ENCODE measurements at regions not wholly inside any gene's neighbourhood (a gene's known extent, or its start where the extent isn't known, plus 50 kb on each side); places are given as distances from the start of the nearest gene placed in this dataset.
"Not testable (repeated sequence)": the region's sequence is repeated elsewhere in the genome, so short reads cannot be mapped to it uniquely, and the experiment has no call there.

DNA sequence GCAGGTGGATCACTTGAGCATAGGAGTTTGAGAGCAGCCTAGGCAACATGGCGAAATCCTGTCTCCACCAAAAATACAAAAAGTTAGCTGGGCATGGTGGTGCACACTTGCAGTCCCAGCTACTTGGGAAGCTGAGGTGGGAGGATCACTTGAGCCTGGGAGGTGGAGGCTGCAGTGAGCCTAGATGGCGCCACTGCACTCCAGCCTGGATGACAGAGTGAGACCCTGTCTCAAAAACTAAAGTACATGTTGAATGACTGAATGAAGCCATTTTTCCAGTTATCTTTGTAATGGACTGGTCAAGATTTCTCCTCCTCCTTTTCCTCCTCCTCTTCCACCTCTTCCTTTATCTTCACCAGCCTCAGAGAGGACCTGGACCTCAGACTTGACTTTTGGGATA lies 272.0 kb downstream of the SMAD2 start:
- DNase-seq: no peak

DNA sequence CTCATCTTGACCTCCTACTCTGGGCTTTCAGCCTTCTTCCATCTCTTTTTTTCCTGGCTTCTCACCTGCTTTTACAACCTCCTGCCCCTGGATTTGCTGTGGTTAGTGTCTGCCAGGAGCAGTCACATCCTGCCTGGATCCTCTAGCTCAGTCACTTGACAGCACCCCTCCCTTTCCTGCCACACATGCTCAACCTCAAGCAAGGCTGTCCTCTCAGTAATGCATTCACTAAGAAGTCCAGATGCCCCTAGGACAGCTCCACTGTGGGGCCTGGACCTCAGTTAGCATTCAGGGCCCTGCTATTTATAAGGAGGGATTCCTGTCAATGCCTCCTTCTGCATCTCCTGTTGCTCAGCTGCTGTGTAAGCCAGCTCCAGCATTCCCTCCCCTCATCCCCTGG lies 275.5 kb downstream of the SMAD2 start:
- no peak for DNase-seq

DNA sequence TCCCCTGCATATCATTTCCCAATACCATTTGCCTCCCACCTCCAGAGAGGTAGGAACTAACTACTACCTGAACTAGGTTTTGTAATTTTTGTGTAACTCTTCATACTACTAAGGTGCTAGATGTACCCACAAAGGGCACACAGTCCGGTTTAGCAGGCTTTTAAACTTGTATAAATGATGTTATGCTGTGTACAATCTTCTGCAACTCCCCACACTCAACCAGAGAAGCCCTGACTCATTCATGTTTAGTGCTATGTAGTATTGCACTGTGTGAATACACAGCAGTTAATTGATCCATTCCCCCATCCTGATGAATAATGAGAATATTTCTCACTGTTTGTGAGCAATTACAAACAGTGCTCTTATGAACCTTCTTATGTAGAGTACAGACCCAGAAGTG lies 285.6 kb downstream of the SMAD2 start:
- no peak for DNase-seq

DNA sequence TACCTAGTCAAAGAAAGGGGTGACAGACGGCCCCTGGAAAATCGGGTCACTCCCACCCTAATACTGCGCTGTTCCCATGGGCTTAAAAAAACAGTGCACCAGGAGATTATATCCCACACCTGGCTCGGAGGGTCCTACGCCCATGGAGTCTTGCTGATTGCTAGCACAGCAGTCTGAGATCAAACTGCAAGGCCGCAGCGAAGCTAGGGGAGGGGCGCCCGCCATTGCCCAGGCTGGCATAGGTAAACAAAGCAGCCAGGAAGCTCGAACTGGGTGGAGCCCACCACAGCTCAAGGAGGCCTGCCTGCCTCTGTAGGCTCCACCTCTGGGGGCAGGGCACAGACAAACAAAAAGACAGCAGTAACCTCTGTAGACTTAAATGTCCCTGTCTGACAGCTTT lies 292.9 kb downstream of the SMAD2 start:
- not testable (repeated sequence) for DNase-seq

DNA sequence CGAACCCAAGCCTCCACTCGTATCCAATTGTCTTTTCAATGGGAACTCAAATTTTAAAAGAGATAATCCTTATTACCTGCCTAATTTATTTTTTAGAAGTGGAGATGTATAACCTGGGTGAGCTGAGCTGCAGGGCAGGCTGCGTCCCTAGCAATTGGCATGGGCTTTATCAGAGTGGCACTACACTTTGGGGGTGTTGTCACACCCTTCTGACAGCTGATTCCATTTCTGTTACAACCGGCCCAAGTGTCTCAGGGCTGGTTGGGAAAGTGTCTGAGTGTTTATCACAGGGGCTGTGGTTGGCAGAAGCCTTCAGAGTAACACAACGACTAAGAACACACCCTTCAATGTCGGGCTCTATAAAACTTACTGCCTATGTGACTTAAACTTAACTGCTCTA lies 295.0 kb downstream of the SMAD2 start:
- no peak for DNase-seq

DNA sequence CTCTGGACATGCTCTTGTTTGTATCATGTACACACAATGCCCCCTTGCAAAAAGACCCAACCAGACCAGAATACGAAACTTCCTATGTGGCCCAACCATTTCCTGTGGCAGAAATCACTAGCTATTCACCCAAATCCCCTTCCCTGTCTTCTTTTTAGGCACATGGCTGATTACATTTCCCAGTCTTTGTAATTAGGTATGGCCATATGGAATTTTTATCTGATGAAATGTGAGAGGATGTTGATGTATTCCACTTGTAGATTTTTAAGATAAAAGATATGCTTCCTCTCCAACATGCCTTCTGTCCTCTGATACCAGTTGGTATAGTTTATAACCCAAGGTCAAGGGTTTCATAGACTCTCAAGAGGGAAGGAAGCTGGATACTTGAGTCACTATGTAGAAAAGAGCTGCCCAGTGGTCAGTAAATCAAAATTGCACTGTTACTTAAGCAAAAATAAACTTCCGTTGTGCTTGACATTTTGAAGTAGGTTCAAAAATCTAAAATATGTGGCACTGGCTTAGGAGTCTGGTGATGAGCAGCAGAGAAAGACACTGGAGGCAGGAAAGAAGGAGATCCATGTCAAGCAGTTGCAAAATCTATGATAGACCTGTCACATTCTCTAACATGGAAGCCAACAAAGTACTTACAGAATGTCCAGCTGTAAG lies 297.4 kb downstream of the SMAD2 start:
- DNase-seq: no peak

DNA sequence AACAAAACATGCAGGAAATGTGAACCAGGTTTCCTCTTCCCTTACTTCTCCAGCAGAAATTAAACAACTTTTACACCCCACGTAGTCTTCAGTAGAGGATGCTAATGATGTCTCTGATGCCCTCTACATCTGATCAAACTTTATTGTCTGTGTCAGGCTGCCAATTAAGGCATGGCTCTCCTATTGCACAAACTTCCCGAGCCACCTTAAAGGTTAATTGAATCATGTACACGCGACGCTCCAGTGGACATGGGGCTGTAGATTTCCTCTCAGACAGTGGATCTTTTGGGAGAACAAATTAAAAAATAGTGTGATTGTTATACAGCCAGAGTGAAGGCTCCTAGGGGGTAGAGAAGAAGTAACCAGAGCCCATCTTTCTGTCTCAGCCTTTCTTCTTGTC lies 301.6 kb downstream of the SMAD2 start:
- DNase-seq: no peak

DNA sequence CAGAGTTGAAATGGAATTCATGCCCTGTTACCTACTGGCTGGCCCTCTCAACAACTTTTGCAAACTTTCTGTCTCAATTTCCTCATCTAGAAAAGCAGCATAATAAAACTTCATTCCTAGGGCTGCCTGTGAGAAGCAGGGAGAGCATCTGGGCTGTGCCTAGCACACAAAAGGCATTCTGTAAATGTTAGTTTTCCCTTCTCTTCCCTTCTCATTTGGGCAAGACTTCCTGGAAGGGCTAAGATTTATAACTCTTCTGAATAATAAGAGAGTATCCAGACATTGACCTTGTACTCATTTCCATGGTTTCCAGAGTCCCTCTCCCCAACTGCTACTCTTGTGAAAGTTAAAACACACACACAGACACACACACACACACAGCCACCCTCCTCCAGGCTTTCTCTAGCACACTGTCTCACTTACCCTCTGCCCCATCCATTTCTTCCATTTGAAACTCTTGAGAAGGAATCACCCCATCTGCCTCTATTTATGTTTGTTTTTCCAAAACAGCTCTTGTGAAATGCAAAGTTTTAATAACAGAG lies 302.1 kb downstream of the SMAD2 start:
- no peak for DNase-seq

DNA sequence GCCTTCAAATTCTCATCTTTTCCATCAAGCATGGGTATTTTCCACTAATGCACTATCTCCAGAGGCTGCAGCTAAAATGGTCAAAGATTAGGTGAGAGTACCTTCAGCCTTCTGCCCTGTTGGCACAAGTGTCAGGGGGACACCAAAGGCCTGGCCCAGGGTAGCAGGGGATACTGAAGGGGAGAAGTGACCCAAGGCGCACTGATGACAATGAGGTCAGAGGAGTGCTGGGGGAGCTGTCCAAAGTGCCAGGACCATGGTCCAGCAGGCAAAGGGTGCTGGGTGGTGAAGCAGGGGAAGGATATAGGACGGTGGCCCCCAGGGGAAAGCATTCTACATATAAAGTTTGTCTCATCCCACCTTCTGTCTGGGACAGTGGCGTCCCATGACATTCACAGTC lies 303.4 kb downstream of the SMAD2 start:
- no peak for DNase-seq

DNA sequence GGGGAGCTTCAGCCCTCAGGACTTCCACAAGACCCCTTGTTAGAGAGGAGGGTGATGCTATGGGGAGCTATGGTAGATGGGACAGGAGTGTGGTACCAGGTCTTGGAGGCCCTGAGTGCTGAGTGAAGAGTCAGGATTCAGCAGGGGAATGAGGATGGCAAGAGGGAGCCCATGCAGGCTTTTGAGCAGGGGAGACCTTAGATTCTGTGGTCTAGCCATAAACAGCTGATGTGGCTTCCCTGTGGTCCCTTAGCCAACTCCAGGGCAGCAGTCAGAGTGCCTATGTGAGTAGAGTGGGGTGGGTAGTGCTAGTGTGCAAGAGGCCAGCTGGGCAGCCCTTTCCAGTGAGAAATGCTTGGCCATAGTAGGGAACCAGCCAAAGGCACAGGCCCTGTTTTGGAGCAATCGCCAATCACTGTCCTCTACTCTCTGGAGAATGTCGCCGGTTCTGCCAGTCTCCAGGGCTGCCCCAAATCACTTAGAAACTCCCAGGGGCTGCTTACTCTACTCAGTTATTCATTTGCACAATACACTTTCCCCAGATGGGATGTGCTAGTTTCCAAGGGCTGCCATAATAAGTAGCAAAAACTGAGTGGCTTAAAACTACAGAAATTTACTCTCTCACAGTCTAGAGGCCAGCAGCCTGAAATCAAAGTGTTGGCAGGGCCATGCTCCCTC lies 310.5 kb downstream of the SMAD2 start:
- no peak for DNase-seq

DNA sequence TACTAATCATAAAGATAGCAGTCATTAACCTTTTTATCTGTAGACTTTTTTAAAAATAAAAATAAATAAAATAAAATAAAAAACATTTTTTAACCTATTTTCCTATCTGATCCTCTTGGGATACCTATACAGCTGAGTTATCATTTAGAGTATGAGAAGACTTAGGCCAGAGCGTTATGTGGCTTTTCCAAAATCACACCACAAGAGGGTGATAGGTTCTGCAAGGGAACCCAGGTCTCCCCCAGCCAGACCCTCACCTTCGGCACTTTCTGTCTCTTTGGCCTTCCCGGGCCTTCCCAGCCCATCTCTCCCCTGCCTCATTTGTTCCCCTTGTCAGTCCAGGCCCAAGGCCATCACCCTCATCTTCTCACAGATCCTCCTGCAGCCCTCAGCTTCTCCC lies 311.7 kb downstream of the SMAD2 start:
- DNase-seq: no peak

DNA sequence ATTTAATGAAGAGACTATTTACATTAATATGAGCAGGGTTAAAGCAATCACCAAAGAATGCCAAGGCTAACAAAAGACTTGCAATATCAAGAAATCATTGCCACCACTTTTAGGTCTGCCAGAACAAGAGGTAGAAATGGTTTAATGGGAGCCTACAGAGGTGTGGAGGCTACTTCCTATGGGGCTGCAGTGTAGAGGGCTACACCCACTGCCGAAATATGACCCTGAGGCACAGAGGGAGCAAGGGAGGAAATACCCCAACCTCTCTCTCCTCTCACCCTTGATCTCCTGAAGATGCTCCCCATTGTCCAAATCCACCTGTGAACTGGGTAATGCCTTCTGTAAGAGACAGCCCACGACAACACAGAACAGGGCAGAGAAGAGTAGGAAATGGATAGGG lies 315.4 kb downstream of the SMAD2 start:
- no peak for DNase-seq

DNA sequence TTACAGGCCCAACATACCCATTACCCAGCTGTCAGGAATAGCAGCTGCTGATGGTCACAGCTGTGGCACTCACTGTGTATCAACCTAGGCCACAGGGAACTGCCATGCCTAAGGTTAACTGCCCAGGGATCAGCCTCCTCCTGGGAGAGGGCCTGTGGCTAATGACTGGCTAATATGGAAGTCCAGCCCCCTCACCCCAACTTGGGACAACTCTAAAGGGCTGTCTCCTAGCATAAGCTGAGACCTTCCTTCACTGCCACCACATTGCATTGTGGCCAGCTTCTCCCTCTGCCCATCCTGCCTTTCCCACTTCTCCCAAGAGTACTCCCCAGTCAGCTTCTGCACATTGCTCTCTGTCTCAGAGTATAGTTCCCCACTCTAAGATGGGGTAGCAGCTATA lies 316.5 kb downstream of the SMAD2 start:
- DNase-seq: no peak

DNA sequence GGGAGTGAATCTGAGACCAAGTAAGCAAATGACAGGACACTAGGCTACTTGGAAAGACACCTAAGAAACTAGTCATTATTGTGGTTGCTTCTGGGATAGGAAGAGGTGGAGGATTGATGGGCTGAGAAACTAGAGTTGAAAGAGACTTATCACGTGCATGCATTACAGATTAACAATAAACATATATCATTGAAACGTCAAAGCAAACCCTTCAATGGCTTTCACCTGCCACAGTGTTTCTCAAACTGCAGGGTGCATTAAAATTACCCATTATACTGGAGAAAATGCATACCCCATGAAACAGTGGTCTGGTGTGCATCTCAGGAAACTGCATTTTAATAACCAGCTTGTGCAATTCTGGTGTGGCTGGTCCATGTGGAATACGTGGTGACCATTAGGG lies 318.8 kb downstream of the SMAD2 start:
- no peak for DNase-seq

DNA sequence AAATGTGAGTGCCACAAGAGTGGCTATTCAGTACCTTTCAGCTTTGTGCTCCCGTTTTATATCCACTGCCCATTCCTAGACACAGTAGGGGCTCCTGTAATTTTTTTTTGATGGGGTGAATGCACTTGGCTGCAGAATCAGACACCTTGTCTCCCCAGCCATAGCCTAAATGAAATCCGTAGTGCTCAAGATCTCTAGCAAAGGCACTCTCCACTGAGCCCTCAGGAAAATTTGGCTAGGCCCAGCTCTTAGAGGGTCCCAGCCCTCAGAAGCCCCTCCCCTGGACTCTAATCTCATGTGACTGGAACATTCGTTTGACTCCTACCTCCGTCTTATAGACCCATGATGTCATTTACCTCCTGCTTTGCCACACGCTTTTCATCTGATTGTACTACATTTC lies 323.9 kb downstream of the SMAD2 start:
- DNase-seq: no peak

DNA sequence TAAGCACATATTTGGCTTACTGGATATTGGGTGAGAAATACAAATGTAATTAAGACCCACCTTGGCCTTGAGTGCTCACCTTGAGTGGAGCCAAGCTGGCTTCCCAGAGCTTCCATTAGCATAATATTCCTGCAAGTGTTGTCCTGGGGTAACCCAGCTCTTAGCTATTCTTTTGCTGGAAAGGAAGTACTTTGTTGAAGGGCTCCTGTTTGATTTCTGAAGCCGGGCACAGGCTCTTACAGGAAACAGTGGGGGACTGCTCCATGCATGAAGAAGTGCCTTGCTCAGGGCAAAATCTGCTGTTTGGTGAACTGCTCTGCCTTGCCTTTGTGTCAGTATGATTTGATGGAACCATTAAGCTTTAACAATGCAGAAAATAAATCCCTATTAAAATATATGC lies 325.4 kb downstream of the SMAD2 start:
- DNase-seq: no peak

DNA sequence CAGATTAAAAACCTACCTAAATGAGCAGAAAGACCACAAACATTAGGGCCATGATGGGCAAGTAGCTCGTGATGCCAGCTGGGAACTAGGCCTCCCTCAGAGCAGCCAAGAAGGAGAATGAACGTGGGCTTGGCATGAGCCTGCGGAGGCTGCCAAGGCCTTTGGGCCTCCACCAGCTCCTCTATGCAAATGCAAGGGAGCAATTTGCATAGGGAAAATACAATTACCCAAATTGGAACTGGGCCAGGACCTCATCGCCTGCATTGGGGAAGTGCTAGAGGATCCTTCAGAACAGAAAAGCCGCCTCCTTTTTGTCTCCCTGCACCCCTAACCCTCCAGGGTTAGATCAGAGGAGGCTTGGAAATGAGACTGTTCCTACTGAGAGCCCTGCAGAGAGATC lies 326.4 kb downstream of the SMAD2 start:
- DNase-seq: no peak

DNA sequence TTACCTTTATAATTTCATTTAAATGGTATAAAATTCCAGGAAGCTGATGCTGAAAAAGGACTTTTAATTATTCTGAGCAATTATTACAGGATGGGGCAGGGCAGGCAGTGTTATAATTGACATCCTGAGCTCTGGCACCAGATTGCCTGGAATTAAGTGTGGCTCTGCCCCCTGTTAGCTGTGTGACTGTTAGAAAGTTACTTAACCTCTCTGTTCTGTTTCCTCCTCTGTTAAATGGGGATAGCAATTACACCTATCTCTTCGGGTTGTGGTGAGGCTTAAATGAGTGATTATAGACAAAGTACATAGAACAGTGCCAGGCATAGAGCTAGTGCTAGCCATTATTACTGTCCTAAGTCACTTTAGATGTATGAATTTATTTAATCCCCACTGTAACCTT lies 327.3 kb downstream of the SMAD2 start:
- DNase-seq: no peak

DNA sequence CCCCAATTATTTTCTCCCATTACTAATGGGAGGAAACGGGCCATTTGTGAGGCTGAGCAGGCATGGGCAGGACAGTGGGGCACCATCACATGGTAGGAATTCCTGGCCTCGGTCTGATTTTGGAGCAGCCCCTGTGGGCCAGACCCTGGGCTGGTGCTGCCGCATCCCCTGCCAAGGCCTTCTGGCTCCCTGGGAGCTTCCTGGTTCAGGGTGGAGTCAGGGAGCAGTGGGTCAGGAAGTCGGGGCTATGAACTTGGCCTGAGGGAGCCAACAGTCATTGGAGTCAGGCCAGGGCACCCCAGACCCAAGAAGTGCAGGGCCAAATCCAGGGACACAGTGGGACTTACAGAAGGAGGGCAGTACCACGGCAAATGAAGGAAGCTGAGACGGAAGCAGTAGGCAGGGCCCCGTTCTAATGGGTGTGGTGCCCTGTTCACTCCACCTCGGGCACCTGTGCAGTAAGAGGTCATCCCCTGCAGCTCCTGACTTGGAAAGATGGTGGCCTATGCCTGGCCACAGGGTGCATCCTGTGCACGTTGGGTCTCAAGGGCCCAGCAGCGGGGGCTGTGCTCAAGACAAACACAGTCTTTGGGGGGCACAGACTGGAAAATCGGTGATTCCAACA lies 328.1 kb downstream of the SMAD2 start:
- no peak for DNase-seq

DNA sequence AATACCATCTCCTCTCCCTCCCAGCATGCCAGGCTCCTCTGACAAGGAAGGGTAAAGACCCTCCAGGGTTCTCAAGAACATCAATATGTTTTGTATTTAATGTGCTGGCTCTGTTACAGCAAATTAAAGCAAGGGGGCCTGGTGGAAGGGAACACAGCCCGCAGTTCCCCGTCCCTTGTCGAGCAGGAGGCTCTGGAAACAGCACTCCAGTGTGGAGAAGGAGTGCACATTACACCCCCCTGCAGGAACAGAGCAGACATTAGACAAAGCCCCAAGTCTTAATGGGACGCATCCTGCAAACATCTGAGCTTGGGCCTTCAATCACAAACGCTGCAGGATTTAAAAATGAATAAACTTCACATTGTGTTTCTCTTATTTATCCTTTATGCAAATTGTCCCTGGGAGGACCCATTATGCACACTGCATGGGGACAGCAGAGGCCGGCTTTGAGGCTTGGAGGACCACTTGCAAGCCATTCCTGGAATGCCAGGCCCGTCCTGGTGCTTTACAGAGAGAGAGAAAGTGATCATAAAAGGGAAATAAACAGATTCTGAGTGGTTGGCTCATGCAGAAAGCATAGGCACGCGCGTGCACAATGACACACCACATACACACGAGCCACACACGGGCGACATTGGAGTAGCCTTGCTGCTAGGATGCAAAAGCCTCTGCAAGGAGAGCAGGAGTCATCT lies 328.7 kb downstream of the SMAD2 start:
- no peak for DNase-seq

DNA sequence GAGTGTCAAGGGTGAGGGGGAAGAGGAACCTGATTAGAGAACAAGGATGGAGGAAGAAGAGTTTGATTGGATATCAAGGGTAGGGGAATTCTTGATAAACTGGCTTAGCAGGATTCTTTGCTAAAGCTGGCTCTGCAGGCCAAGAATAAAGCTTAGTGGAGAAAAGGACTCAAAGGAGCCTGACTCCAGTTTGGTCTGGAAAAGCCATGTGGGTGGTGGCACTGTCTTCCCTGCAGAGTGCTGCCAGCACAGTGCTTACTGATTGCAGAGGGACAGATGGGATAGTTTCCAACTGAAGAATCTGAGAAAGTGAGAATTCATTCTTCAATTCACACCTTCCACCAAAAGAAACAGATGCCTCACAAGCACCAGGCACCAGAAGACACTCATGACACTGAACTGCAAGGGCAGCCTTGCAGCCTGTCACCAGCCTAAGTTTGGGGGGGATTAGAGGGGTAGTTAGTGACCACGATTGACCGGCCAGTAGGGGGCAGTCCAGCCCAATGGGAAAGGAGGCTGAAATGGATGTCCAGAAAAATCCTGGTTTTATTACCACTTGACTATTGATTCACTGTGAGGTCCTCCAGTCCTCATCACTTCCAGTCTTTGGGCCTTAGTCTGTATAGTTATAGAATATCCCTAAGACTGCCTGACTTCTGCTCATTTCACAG lies 334.5 kb downstream of the SMAD2 start:
- peak; percentile 67 for DNase-seq

DNA sequence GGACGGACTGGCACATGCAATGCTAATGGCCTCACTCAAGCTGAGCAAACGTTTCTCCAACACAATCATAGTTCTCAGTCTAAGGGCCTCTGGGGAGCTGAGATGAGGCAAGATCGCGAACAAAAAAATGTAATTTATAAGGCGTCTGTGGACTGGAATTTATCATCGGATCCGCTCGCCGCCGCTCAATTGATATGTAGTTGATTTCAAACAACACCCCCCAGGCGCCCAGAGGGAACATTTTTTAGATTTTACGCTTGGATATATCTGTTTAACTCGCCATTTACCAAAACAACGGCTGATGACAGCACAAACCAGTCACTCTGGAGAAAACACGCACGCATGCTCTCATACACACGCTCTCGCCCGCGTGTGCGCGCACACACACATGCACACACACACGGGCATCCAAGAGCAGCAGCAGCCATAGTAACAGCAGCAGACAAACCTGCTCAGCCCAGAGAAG lies 335.8 kb downstream of the SMAD2 start:
- peak; percentile 92 for DNase-seq
